Hematopoietic multipotent progenitor cell treated with erythropoietin and hydrocortisone succinate and interleukin-3 and kit ligand, for 15 days (in vitro differentiated cells): ENCODE measurements at regions not wholly inside any gene's neighbourhood (a gene's known extent, or its start where the extent isn't known, plus 50 kb on each side); places are given as distances from the start of the nearest gene placed in this dataset.

Source experiments
- DNase-seq: peaks from one replicate; pipeline ENCODE4 v3.0.0-alpha.2; 2015; ENCODE audit warnings: low spot score

DNA sequence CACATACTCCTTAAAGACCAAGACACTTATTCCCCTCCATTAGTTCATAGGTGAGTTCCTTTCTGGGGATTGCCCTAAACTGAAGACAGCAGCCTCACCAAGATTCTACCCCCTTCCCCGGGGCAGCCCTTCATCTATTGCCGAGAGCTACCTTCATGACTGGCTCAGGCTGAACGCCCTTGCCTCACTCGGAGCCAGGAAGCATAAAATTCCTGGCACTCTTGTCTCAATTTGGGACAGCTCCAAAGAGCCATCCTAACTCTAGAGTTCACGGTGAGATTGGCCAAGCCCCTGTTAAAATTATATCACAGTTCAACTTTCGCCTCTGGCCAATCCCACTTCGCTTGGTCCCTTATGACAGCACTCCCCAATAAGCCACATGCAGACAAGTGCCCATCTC is 113.0 kb upstream of the PROX1 start:
- no peak for DNase-seq

DNA sequence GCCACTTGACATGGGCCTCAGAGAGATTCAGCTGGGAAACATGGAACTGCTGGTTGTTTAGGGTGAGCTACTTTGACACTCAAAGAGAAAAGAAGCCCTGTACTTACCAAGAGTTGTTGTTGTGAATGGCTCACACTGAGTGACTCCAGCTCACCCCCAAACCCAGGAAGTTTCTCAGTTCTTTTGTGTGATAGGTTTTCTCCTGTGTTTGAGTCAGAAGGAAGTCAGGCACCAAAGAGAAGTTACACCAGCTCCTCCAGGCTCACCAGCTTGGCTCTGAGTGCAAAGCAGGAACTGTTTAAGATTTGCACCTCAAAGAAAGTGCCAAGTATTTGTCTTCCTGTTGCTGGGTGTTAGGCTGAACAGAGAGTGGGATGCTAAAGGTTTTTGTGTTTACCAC is 111.2 kb upstream of the PROX1 start:
- no peak for DNase-seq

GRCh38 chr1:213883618-213884017 is 104.2 kb upstream of the PROX1 start:
- DNase-seq = no peak

GRCh38 chr1:213884402-213884801 is 103.4 kb upstream of the PROX1 start:
- no peak for DNase-seq

DNA sequence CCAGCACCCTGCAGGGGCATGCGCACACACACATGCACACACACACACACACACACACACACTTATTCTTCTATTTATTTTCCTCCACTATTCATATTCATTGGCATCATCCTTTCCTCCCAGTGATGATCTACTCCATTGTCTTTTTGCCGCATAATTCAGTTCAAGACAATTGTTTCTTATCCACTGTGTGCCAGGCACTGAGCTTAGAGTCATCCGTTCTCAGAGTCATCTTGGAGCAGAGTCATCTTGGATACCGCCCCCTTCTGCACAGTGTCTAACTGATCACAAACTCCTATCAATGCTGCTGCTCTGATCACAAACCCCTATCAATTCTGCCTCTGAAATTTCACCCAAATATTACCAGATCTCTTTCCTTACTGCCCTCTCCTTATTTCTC is 102.8 kb upstream of the PROX1 start:
- DNase-seq = no peak

GRCh38 chr1:213887842-213888241 is 99.9 kb upstream of the PROX1 start:
- DNase-seq = no peak

DNA sequence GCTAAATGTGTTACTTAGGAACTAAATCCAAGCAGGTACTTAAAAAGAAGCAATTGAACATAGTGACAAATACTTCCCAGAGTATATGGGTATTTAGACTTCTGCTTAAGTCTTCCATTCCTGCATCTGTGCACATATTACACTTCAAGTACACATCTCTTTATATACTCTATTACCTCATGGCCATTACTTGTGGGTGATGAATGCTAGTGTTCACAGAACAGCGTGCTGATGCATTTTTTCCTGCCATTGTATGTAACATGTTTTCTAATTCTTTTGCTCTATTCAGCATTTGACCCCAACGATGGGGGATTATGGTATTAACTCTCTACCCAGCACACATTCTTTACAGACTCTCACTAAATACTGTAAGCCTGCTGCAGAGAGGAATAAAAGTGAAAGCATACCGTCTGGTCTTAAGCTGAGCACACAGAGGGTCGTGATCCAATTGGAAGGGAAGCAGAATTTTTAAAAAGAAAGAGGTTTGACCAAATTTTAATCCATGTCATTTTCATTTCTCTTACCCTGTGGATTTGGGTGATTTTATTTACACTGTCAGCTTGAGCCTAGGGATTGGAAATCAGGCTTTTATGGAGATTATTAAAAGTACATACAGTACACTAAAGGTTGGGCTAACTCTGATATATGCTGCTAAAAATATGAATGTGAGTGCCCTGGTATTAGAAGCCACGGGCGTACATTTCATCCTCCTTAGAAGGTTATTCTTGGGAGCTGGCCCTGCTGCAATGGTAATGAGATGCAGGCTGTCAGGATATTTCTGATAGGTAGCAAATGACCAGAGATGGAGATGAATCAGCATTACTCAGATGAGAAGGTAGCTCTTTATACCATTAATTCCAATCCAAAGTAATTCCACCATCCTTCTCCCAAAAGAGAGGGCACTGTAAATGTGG is 95.5 kb upstream of the PROX1 start:
- no peak for DNase-seq

DNA sequence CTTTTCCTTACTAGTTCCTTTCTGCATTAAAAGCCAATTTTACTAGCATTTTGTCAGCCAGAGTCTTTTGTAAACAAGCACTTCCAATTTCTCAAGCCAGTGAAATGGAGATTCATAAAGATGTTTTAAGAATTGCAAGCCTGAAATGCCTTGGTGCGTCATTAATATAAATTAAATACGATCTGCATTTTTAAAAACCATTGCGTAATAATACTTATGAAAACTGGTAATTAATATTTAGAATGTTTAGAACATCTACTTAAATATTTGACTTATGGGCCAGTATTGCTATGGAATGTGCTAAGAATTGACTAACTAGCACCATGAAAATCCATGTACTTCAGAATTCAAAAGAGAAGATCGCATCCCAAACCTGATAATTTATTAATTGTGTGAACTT is 89.1 kb upstream of the PROX1 start:
- DNase-seq = no peak

GRCh38 chr1:213899413-213899812 is 88.4 kb upstream of the PROX1 start:
- no peak for DNase-seq

DNA sequence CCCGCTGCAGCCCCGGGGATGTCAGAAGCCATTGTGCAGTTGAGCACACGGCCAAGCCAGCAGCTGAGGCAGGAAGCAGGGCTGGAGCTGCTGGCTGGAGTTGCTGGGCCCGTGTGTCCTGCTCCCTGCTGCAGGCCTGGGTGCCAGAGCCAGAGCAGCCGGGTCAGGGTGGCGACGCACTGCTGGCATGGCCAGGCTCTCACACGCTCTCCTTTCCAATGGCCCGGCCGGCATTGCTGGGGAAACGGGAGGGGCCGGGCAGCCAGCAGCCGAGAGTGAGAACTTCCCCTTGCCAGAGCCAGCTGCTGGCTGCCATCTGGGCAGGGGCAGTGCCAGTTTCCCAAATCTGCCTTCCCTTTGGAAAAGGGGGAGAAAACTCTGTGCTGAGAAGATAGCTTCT is 82.4 kb upstream of the PROX1 start:
- DNase-seq = no peak

DNA sequence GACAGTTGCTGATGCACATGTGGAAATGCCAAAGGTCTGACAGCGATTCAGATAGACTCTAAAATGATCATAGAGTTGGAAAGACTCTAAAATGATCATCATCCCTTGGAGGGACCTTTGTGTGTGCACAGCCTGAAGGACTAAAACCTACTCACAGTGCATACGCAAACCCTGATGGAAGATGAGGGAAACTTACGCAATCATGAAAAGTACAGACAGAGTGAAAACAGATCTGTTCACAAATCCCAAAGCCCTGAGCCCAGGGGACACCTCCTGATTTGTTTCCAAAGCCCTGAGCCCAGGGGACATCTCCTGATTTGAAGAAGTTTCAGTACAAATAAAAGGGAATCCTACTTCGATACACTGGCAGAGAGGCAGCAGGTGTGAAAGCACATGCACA is 79.3 kb upstream of the PROX1 start:
- no peak for DNase-seq

DNA sequence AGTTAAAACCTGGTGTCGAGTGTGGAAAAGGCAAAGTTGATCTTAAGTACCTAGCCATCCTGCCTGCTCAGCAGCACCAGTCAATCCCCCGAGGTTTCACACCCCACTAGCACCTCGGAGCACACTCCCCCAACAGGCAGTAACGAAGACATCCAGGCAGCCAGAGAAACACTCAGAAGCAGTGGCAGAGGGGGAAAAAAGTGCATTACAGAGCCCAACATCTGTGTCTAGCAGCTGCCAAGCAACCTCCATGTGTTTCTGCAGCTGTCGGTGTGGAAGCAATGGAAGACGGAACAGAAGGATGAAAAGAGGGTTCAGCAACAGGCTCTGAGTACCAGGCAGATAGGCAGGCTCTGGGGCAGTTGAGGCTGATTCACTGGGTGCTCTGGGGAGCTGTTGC is 73.4 kb upstream of the PROX1 start:
- no peak for DNase-seq

DNA sequence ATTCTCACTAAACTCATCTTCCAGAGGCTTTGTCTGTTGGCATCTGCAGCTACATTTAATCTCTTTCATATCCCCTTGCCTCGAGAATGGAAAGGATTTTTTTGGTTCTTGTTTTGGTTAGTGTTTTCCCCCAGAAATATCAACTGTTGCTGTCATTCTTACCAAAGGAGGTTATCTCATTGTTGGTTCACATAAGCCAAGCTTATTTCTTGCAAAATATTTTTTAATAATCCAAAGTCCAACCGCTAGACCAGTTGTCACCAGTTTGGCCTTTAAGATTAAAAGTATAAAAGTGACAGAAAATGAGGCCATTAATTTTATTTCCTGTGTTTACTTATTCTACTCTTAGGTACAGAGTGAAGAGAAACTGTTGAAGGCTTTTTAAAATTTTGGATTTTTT is 66.5 kb upstream of the PROX1 start:
- no peak for DNase-seq

DNA sequence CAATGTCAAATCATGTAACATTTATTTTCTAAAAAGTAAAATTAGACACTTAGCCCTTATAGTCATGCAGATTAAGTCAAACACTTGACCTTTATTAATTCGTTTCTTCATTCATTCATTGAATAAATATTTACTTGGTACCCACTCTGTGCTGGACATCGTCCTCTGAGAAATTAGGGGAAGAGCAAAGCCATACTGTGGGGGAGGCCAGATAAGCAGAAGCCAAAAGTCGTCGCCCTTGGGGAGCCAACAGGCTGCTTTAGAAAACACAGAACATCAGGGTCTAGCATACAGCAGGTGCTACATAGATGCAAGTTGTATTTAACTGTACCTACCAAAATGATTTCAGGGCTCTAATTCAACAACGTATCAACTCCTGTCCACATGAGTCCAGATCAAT is 66.1 kb upstream of the PROX1 start:
- DNase-seq = no peak

- no peak for DNase-seq
These were observed 62.1 kb upstream of the PROX1 start for GRCh38 chr1:213925531-213926182.

- no peak for DNase-seq
These were observed 59.9 kb upstream of the PROX1 start for GRCh38 chr1:213927846-213928245.

GRCh38 chr1:213929398-213929797 is 58.4 kb upstream of the PROX1 start:
- no peak for DNase-seq

GRCh38 chr1:213931836-213932235 is 55.9 kb upstream of the PROX1 start:
- DNase-seq = no peak

- no peak for DNase-seq
These were observed 54.4 kb upstream of the PROX1 start for GRCh38 chr1:213933336-213933735.

DNA sequence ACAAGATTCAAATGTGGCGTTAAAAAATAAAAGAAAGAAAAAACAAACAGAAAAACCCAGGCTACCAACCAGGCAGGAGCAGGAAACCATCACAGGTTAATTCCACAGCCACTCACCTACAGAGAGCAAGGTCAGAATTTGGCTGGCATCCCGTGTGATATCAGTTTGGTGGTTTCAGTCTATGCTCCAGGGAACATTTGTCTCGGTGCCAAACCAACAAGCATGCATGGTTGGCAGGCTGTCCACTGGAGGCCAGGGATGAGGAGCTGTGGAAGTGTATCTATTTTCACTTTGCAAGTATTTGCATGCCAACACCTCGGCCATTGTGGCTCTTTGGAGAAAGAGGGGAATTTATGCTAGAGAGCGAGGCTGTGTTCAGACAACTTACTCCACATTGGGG is 53.1 kb upstream of the PROX1 start:
- no peak for DNase-seq

- DNase-seq = no peak
These were observed 51.2 kb upstream of the PROX1 start for GRCh38 chr1:213936571-213936970.
